Loucy (cell line): ENCODE measurements at regions not wholly inside any gene's neighbourhood (a gene's known extent, or its start where the extent isn't known, plus 50 kb on each side); places are given as distances from the start of the nearest gene placed in this dataset.

Source experiments
- H2AFZ ChIP-seq: fragments of 200-600 bp; sonication (generic); 2 replicates; pipeline ENCODE4 v1.6.0; 2016; ENCODE audit warnings: antibody characterized with exemption, mild to moderate bottlenecking, low read length, moderate library complexity
- H3F3A ChIP-seq: fragments of 200-600 bp; 2 replicates; pipeline ENCODE4 v1.6.0; 2016; ENCODE audit warnings: antibody characterized with exemption, low read depth, mild to moderate bottlenecking
- H3K27me3 ChIP-seq: fragments of 200-600 bp; sonication (generic); 2 replicates; pipeline ENCODE4 v1.6.1; 2014; ENCODE audit warnings: low read length, mild to moderate bottlenecking; ENCODE audit not compliant: insufficient read depth, poor library complexity, severe bottlenecking
- H3K36me3 ChIP-seq: fragments of 200-600 bp; sonication (generic); 2 replicates; pipeline ENCODE4 v1.6.1; 2016; ENCODE audit warnings: low read length; ENCODE audit not compliant: insufficient read depth
- H3K4me1 ChIP-seq: fragments of 200-600 bp; sonication (generic); 2 replicates; pipeline ENCODE4 v1.5.1; 2014; ENCODE audit warnings: low read length, mild to moderate bottlenecking; ENCODE audit not compliant: insufficient read depth, poor library complexity, severe bottlenecking
- H3K4me2 ChIP-seq: fragments of 200-600 bp; sonication (generic); 2 replicates; pipeline ENCODE4 v1.6.0; 2014; ENCODE audit warnings: antibody characterized with exemption, low read length, low read depth, mild to moderate bottlenecking; ENCODE audit not compliant: poor library complexity, severe bottlenecking
- H3K4me3 ChIP-seq: fragments of 200-600 bp; sonication (generic); 2 replicates; pipeline ENCODE4 v1.5.1; 2014; ENCODE audit warnings: low read length, mild to moderate bottlenecking, mixed read lengths; ENCODE audit not compliant: poor library complexity, severe bottlenecking
- H3K79me2 ChIP-seq: fragments of 200-600 bp; sonication (generic); 2 replicates; pipeline ENCODE4 v1.6.1; 2014; ENCODE audit warnings: low read length; ENCODE audit not compliant: insufficient read depth
- H3K9ac ChIP-seq: fragments of 200-600 bp; sonication (generic); 2 replicates; pipeline ENCODE4 v1.6.0; 2014; ENCODE audit warnings: mild to moderate bottlenecking, low read depth, low read length, moderate library complexity; ENCODE audit not compliant: poor library complexity, severe bottlenecking
- H3K9me2 ChIP-seq: fragments of 200-600 bp; sonication (generic); replicated peaks from 2 replicates; pipeline ENCODE4 v1.6.1; 2016; ENCODE audit warnings: low read depth, low read length, mixed read lengths
- H3K9me3 ChIP-seq: fragments of 200-600 bp; sonication (generic); 2 replicates; pipeline ENCODE4 v1.6.1; 2014; ENCODE audit warnings: mild to moderate bottlenecking, antibody characterized with exemption, low read length, low read depth; ENCODE audit not compliant: insufficient read depth
- H4K20me1 ChIP-seq: fragments of 200-600 bp; sonication (generic); 2 replicates; pipeline ENCODE4 v1.6.0; 2014; ENCODE audit warnings: antibody characterized with exemption, low read length, mild to moderate bottlenecking; ENCODE audit not compliant: insufficient read depth, poor library complexity, severe bottlenecking
- EZH2phosphoT487 ChIP-seq: fragments of 200-600 bp; IDR thresholded peaks from 2 replicates; pipeline ENCODE4 v1.6.1; 2018; ENCODE audit warnings: antibody characterized with exemption, mild to moderate bottlenecking, moderate library complexity, borderline replicate concordance
- TF ChIP-seq, protein P1 (sequence below): fragments of 200-600 bp; sonication (generic); conservative IDR thresholded peaks from 2 replicates; pipeline ENCODE4 v1.5.1; 2014; ENCODE audit warnings: mild to moderate bottlenecking, antibody characterized with exemption, low read length

- Histone ChIP-seq H3K9me3 (no peaks in the 10 kb centered on the region), H3K4me3 (no peak overlapping the region), H2AFZ (no peak overlapping the region), H3K9me2 (no peaks in the 10 kb centered on the region), H3F3A (no peaks in the 10 kb centered on the region), H3K27me3 (no peaks in the 10 kb centered on the region), H3K79me2 (no peaks in the 10 kb centered on the region), H3K4me1 (no peaks in the 10 kb centered on the region), H3K4me2 (no peak overlapping the region), H3K36me3 (no peaks in the 10 kb centered on the region), H3K9ac (no peak overlapping the region), H4K20me1 (no peaks in the 10 kb centered on the region)
- TF ChIP-seq, protein P1, sequence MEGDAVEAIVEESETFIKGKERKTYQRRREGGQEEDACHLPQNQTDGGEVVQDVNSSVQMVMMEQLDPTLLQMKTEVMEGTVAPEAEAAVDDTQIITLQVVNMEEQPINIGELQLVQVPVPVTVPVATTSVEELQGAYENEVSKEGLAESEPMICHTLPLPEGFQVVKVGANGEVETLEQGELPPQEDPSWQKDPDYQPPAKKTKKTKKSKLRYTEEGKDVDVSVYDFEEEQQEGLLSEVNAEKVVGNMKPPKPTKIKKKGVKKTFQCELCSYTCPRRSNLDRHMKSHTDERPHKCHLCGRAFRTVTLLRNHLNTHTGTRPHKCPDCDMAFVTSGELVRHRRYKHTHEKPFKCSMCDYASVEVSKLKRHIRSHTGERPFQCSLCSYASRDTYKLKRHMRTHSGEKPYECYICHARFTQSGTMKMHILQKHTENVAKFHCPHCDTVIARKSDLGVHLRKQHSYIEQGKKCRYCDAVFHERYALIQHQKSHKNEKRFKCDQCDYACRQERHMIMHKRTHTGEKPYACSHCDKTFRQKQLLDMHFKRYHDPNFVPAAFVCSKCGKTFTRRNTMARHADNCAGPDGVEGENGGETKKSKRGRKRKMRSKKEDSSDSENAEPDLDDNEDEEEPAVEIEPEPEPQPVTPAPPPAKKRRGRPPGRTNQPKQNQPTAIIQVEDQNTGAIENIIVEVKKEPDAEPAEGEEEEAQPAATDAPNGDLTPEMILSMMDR: no peak
- no peak for TF ChIP-seq EZH2phosphoT487
Measured at GRCh38 chr13:56837161-56837560, 303.6 kb upstream of the PRR20A start.

DNA sequence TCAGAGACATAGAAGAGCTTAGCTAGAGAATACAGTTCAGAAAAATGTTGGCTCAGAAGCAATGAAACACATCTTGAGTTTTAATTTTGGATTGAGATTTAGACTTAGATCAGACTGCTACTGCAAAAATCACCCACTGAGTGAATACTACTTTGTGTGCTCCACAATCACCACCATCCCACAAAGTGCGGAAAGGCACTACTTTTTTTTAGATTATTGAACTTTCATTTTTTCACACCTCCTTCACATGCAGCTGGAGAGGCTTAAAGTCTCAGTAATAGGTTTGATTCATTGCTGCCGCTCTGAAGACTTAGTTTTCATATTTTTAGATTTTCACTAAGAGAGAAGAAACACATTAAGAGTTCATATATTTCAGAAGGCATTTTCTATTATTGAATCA lies 289.9 kb upstream of the PRR20A start:
- H3F3A ChIP-seq: no peaks in the 10 kb centered on the region
- no peaks in the 10 kb centered on the region for H3K4me1 ChIP-seq
- H3K9me3 ChIP-seq: no peaks in the 10 kb centered on the region; the same call in 1 of the 2 replicates
- H3K79me2 ChIP-seq: no peaks in the 10 kb centered on the region
- no peak overlapping the region for H2AFZ ChIP-seq
- H3K4me3 ChIP-seq: no peak overlapping the region
- no peaks in the 10 kb centered on the region for H4K20me1 ChIP-seq
- H3K36me3 ChIP-seq: no peaks in the 10 kb centered on the region
- TF ChIP-seq, protein P1: no peak
- no peak for TF ChIP-seq EZH2phosphoT487
- H3K4me2 ChIP-seq: no peak overlapping the region
- no peak overlapping the region for H3K9ac ChIP-seq
- H3K9me2 ChIP-seq: no peaks in the 10 kb centered on the region
- no peaks in the 10 kb centered on the region for H3K27me3 ChIP-seq

GRCh38 chr13:56861476-56861875 lies 279.2 kb upstream of the PRR20A start:
- no peak overlapping the region for H3K4me2 ChIP-seq
- no peaks in the 10 kb centered on the region for H4K20me1 ChIP-seq
- no peak overlapping the region for H3K9ac ChIP-seq
- H3K9me3 ChIP-seq: no peaks in the 10 kb centered on the region
- H3K4me3 ChIP-seq: no peak overlapping the region
- H3F3A ChIP-seq: no peaks in the 10 kb centered on the region
- no peaks in the 10 kb centered on the region for H3K36me3 ChIP-seq
- H3K27me3 ChIP-seq: no peaks in the 10 kb centered on the region
- TF ChIP-seq, protein P1: no peak
- no peak for TF ChIP-seq EZH2phosphoT487
- H3K4me1 ChIP-seq: no peaks in the 10 kb centered on the region
- no peaks in the 10 kb centered on the region for H3K9me2 ChIP-seq
- no peak overlapping the region for H2AFZ ChIP-seq
- no peaks in the 10 kb centered on the region for H3K79me2 ChIP-seq
